ENCODE measurements at regions not wholly inside any gene's neighbourhood (a gene's known extent, or its start where the extent isn't known, plus 50 kb on each side); places are given as distances from the start of the nearest gene placed in this dataset.

GRCh38 chr10:6774406-6774805 lies 194.3 kb upstream of the PRKCQ start:
- H3K27me3 ChIP-seq (replicated peaks): no peaks in the 10 kb centered on the region
- H3K4me3 ChIP-seq: no peak overlapping the region
- no peak for DNase-seq (ENCODE audit: low read depth in 1 of 2, low spot score in 2 of 2)
- peaks cover 6% of the 10 kb centered on the region; the same call in 1 of the 2 replicates for H3K9me3 ChIP-seq (replicated peaks)
- peaks cover 12% of the 10 kb centered on the region for H3K4me1 ChIP-seq (replicated peaks)
- no peak overlapping the region for H3K27ac ChIP-seq
- no peaks in the 10 kb centered on the region for H3K36me3 ChIP-seq

- H3K27me3 ChIP-seq (replicated peaks): no peaks in the 10 kb centered on the region
- no peaks in the 10 kb centered on the region for H3K36me3 ChIP-seq
- peak overlapping the region; percentile 3; the same call in 1 of the 2 replicates for H3K27ac ChIP-seq
- no peak overlapping the region for H3K4me3 ChIP-seq
- no peak for DNase-seq (ENCODE audit: low read depth in 1 of 2, low spot score in 2 of 2)
- H3K9me3 ChIP-seq (replicated peaks): peaks cover 4% of the 10 kb centered on the region; the same call in 1 of the 2 replicates
- peaks cover 9% of the 10 kb centered on the region; the same call in 1 of the 2 replicates for H3K4me1 ChIP-seq (replicated peaks)
Observed at GRCh38 chr10:6771331-6771730, 191.3 kb upstream of the PRKCQ start.

- Histone ChIP-seq H3K27ac (peak overlapping the region; percentile 3; the same call in 1 of the 2 replicates), H3K27me3 (replicated peaks) (no peaks in the 10 kb centered on the region), H3K9me3 (replicated peaks) (peaks cover 4% of the 10 kb centered on the region; the same call in 1 of the 2 replicates), H3K36me3 (no peaks in the 10 kb centered on the region), H3K4me1 (replicated peaks) (peaks cover 9% of the 10 kb centered on the region; the same call in 1 of the 2 replicates), H3K4me3 (no peak overlapping the region)
- DNase-seq (ENCODE audit: low read depth in 1 of 2, low spot score in 2 of 2): no peak
Observed at GRCh38 chr10:6770846-6771245, 190.8 kb upstream of the PRKCQ start.

GRCh38 chr10:6769704-6770417 lies 189.8 kb upstream of the PRKCQ start:
- no peak for DNase-seq (ENCODE audit: low read depth in 1 of 2, low spot score in 2 of 2)
- peaks cover 4% of the 10 kb centered on the region; the same call in 1 of the 2 replicates for H3K9me3 ChIP-seq (replicated peaks)
- H3K36me3 ChIP-seq: no peaks in the 10 kb centered on the region
- no peak overlapping the region for H3K4me3 ChIP-seq
- no peaks in the 10 kb centered on the region for H3K27me3 ChIP-seq (replicated peaks)
- H3K27ac ChIP-seq: no peak overlapping the region
- H3K4me1 ChIP-seq (replicated peaks): peaks cover 16% of the 10 kb centered on the region

- Histone ChIP-seq H3K4me1 (replicated peaks) (peaks cover 20% of the 10 kb centered on the region), H3K9me3 (replicated peaks) (peaks cover 4% of the 10 kb centered on the region; the same call in 1 of the 2 replicates), H3K27ac (no peak overlapping the region), H3K36me3 (no peaks in the 10 kb centered on the region), H3K4me3 (no peak overlapping the region), H3K27me3 (replicated peaks) (no peaks in the 10 kb centered on the region)
- DNase-seq (ENCODE audit: low read depth in 1 of 2, low spot score in 2 of 2): no peak
Observed at GRCh38 chr10:6766131-6766801, 186.2 kb upstream of the PRKCQ start.

GRCh38 chr10:6763423-6763822 lies 183.3 kb upstream of the PRKCQ start:
- DNase-seq (ENCODE audit: low read depth in 1 of 2, low spot score in 2 of 2): no peak
- Histone ChIP-seq H3K4me1 (replicated peaks) (peaks cover 14% of the 10 kb centered on the region), H3K36me3 (no peaks in the 10 kb centered on the region), H3K9me3 (replicated peaks) (no peaks in the 10 kb centered on the region), H3K27me3 (replicated peaks) (no peaks in the 10 kb centered on the region), H3K4me3 (no peak overlapping the region), H3K27ac (no peak overlapping the region)

GRCh38 chr10:6763001-6763400 lies 182.9 kb upstream of the PRKCQ start:
- no peaks in the 10 kb centered on the region for H3K9me3 ChIP-seq (replicated peaks)
- H3K4me3 ChIP-seq: no peak overlapping the region
- DNase-seq (ENCODE audit: low read depth in 1 of 2, low spot score in 2 of 2): no peak
- no peaks in the 10 kb centered on the region for H3K27me3 ChIP-seq (replicated peaks)
- no peaks in the 10 kb centered on the region for H3K36me3 ChIP-seq
- H3K4me1 ChIP-seq (replicated peaks): peaks cover 14% of the 10 kb centered on the region
- no peak overlapping the region for H3K27ac ChIP-seq

GRCh38 chr10:6759961-6760360 lies 179.9 kb upstream of the PRKCQ start:
- Histone ChIP-seq H3K9me3 (replicated peaks) (no peaks in the 10 kb centered on the region), H3K36me3 (no peaks in the 10 kb centered on the region), H3K27me3 (replicated peaks) (no peaks in the 10 kb centered on the region), H3K27ac (no peak overlapping the region), H3K4me3 (no peak overlapping the region), H3K4me1 (replicated peaks) (peaks cover 23% of the 10 kb centered on the region)
- DNase-seq (ENCODE audit: low read depth in 1 of 2, low spot score in 2 of 2): no peak

GRCh38 chr10:6757158-6757557 lies 177.1 kb upstream of the PRKCQ start:
- no peak for DNase-seq (ENCODE audit: low read depth in 1 of 2, low spot score in 2 of 2)
- Histone ChIP-seq H3K36me3 (no peaks in the 10 kb centered on the region), H3K4me1 (replicated peaks) (peaks cover 15% of the 10 kb centered on the region), H3K4me3 (no peak overlapping the region), H3K27me3 (replicated peaks) (no peaks in the 10 kb centered on the region), H3K9me3 (replicated peaks) (no peaks in the 10 kb centered on the region), H3K27ac (no peak overlapping the region)

GRCh38 chr10:6756716-6757115 lies 176.6 kb upstream of the PRKCQ start:
- peaks cover 17% of the 10 kb centered on the region for H3K4me1 ChIP-seq (replicated peaks)
- no peak for DNase-seq (ENCODE audit: low read depth in 1 of 2, low spot score in 2 of 2)
- H3K27ac ChIP-seq: no peak overlapping the region
- no peaks in the 10 kb centered on the region for H3K36me3 ChIP-seq
- no peak overlapping the region for H3K4me3 ChIP-seq
- H3K27me3 ChIP-seq (replicated peaks): no peaks in the 10 kb centered on the region
- H3K9me3 ChIP-seq (replicated peaks): no peaks in the 10 kb centered on the region

- no peaks in the 10 kb centered on the region for H3K27me3 ChIP-seq (replicated peaks)
- H3K36me3 ChIP-seq: no peaks in the 10 kb centered on the region
- H3K9me3 ChIP-seq (replicated peaks): no peaks in the 10 kb centered on the region
- DNase-seq (ENCODE audit: low read depth in 1 of 2, low spot score in 2 of 2): peak in 1 of 2 experiments; percentile 38
- H3K4me3 ChIP-seq: no peak overlapping the region
- peaks cover 25% of the 10 kb centered on the region for H3K4me1 ChIP-seq (replicated peaks)
- H3K27ac ChIP-seq: no peak overlapping the region
Observed at GRCh38 chr10:6755781-6756460, 175.8 kb upstream of the PRKCQ start.

GRCh38 chr10:6753644-6754043 lies 173.6 kb upstream of the PRKCQ start:
- no peaks in the 10 kb centered on the region for H3K27me3 ChIP-seq (replicated peaks)

GRCh38 chr10:6751363-6751762 lies 171.3 kb upstream of the PRKCQ start:
- no peaks in the 10 kb centered on the region for H3K9me3 ChIP-seq (replicated peaks)
- H3K36me3 ChIP-seq: peaks cover 4% of the 10 kb centered on the region; the same call in 1 of the 2 replicates
- peaks cover 52% of the 10 kb centered on the region for H3K4me1 ChIP-seq (replicated peaks)
- H3K4me3 ChIP-seq: no peak overlapping the region
- H3K27me3 ChIP-seq (replicated peaks): no peaks in the 10 kb centered on the region
- peak in 1 of 2 experiments; percentile 53 for DNase-seq (ENCODE audit: low read depth in 1 of 2, low spot score in 2 of 2)
- H3K27ac ChIP-seq: no peak overlapping the region

More at GRCh38 chr10:6753644-6754043, 173.6 kb upstream of the PRKCQ start:
- H3K4me3 ChIP-seq: no peak overlapping the region
- H3K36me3 ChIP-seq: peaks cover 4% of the 10 kb centered on the region; the same call in 1 of the 2 replicates
- no peak for DNase-seq (ENCODE audit: low read depth in 1 of 2, low spot score in 2 of 2)
- H3K27ac ChIP-seq: no peak overlapping the region
- H3K9me3 ChIP-seq (replicated peaks): no peaks in the 10 kb centered on the region
- H3K4me1 ChIP-seq (replicated peaks): peaks cover 47% of the 10 kb centered on the region
